Choroid plexus epithelial cell (primary cell): ENCODE measurements at regions not wholly inside any gene's neighbourhood (a gene's known extent, or its start where the extent isn't known, plus 50 kb on each side); places are given as distances from the start of the nearest gene placed in this dataset.

Experiments used
- DNase-seq: peaks from one replicate; pipeline ENCODE4 v3.0.0-alpha.2; 2010; ENCODE audit warnings: low read depth
- H3K4me3 ChIP-seq: 2 replicates; pipeline ENCODE4 v1.5.1; 2011; ENCODE audit warnings: low read depth, mild to moderate bottlenecking, control low read depth, low read length, moderate library complexity
- TF ChIP-seq, protein P1 (sequence below): conservative IDR thresholded peaks from 2 replicates; pipeline ENCODE4 v1.5.1; 2011; ENCODE audit warnings: low read depth, mild to moderate bottlenecking, control low read depth, inconsistent platforms, low read length, moderate library complexity

DNA sequence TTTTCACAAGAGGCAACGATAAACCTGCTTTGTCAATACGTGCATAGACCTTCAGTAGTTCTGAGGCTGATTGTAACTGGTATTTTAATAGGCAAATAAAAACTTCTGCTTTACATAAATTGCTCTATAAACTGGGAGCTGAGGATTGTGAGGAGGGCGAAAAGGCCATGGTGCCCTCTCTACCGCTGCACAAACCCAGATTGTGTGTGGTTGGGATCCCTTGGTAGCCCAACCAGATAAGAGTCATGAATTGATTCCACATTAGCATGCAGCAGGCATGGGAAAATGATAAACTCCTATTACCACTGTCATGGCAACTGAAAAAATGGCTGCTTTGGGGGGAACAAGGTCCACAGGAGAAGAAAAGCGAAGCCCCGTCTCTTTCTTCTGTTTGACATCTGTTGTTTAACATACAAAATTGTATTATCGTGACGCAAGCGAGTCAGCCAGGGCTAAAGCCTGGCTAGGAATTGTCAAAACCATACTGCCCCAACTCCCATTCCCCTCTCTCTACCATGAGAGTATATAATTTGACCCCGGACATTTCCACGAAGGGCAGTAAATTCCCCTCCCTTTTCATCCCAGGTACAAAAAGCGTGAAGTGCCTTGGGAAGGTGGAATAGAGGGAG, 157.8 kb upstream of the SALL4 start:
- DNase-seq = no peak
- TF ChIP-seq, protein P1, sequence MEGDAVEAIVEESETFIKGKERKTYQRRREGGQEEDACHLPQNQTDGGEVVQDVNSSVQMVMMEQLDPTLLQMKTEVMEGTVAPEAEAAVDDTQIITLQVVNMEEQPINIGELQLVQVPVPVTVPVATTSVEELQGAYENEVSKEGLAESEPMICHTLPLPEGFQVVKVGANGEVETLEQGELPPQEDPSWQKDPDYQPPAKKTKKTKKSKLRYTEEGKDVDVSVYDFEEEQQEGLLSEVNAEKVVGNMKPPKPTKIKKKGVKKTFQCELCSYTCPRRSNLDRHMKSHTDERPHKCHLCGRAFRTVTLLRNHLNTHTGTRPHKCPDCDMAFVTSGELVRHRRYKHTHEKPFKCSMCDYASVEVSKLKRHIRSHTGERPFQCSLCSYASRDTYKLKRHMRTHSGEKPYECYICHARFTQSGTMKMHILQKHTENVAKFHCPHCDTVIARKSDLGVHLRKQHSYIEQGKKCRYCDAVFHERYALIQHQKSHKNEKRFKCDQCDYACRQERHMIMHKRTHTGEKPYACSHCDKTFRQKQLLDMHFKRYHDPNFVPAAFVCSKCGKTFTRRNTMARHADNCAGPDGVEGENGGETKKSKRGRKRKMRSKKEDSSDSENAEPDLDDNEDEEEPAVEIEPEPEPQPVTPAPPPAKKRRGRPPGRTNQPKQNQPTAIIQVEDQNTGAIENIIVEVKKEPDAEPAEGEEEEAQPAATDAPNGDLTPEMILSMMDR = no peak
- H3K4me3 ChIP-seq = no peak overlapping the region

DNA sequence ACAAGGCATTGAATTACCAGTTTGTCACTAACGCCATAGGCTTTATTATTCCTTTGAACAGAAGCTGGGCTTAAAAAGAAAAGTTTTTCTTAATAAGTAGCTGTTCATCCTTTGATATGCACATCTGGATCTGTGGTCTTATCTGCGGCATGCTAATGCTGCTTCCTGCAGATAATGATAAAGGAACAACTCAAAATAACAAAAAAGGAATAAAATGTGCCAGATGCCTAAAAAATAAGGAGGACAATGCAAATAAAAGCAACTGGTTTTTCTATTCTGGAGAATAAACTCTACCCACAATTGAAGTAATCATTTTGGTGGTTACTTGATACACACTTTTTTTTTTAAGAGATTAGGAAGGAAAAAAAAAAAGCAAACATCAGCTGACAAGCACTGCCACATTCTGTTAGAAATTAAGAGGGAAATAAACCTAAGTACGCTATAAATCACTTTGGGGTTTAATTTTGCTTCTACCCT, 156.8 kb upstream of the SALL4 start:
- H3K4me3 ChIP-seq = no peak overlapping the region
- DNase-seq = peak; percentile 50
- TF ChIP-seq, protein P1 = no peak

DNA sequence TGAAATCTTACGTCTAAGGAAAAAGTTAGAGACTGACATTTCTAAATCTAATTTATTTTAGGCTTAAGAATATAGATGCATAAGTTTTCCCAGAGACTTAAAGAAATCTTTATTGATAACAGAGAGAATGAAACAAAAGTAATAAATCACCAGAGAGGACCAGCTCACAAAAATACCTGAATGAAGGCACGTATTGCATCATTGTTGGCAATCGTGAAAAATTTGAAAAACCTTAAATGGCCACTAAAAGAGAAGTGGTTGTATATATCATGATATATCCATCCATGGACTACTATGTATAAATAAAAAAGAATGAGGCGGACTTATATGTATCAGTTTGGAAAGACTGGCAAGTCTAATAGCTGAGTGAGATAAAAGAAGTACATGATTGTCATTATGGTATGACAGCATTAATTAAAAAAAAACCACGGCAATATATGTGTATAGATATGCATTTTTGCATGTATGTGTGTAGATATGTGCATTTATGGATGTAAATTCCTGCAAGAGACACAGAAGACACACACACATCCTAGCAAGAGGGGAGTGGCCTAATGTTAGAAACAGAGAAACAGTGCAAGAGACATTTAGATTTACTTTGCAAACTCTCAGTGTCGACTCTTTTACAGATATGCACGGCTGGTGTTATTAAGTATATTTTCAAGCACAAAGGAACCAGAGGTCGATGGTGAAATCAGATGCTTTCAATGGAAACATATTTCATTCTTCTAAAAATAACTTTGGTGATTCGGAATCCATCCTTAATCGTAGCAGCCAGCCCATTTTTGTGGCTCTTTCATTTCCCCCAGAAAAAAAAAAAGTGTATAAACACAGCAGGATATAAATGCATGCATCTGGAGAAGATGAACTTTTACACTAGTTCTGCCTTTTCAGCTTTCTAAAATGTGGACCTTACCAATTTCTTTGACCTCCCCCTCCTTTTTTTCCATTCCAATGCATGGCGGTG, 156.1 kb upstream of the SALL4 start:
- H3K4me3 ChIP-seq = no peak overlapping the region
- TF ChIP-seq, protein P1 = no peak
- peak; percentile 85 for DNase-seq

DNA sequence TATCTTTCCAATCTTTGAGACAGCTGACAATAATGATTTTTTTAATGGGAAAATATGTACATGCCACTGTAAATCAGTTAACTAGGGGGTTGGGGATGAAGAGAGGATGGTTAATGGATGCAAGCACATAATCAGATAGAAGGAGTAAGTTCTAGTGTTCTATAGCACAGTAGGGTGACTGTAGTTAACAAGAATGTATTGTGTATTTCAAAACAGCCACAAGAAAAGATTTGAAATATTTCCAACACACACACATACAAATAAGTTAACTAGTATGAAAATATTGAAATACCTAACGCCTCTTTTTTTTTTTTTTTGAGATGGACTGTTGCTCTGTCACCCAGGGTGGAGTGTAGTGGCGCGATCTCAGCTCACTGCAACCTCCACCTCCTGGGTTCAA, 153.4 kb upstream of the SALL4 start:
- TF ChIP-seq, protein P1 = no peak
- DNase-seq = peak; percentile 84
- no peak overlapping the region for H3K4me3 ChIP-seq

DNA sequence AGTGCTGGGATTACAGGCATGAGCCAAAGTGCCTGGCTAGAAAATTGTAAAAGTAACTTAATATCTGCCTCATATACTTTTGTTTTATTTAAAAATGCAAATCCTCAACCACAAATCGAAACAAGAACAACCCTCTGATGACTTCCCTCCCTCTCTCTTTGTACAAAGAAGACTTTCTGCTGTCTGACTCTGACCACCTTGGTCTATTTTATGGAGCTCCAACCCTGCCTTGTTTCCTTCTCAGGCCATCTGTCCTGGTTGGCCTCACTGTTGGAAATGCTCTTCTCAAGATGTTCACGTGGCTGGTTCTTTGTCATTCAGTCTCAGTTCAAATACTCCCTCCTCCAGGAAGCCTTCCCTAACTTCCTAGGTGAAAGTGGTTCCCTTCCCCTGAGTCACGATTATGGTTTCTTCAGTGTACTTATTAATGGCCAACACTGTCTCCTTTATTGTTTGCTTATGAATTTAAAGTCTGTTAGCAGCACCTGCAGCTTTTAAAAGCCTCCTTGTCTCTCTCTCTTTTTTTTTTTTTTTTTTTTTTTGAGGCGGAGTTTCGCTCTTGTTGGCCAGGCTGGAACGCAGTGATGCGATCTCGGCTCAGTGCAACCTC, 151.5 kb upstream of the SALL4 start:
- no peak for DNase-seq
- TF ChIP-seq, protein P1 = no peak
- no peak overlapping the region for H3K4me3 ChIP-seq

DNA sequence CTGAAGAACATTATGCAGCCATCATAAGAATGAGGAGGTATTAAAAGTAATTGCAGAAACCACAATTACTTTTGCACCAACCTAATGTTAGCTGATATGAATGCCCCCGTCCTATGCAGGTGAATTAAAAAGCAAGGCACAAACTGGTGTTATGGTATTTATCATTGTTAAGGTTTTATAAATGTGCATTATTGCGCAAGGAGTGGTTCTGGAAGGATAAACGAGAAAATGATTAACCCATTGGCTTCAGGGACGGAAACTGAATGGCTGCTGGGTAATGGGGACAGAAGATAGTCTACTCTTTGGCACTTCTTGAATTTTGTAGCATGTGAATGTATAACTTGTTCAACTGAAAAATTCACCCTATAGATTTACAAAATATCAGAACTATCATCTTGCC, 148.6 kb upstream of the SALL4 start:
- H3K4me3 ChIP-seq = no peak overlapping the region
- no peak for DNase-seq
- TF ChIP-seq, protein P1 = no peak
